DMS 273 treated with DMSO at 0.1 percent for 48 hours (cell line): ENCODE measurements at regions not wholly inside any gene's neighbourhood (a gene's known extent, or its start where the extent isn't known, plus 50 kb on each side); places are given as distances from the start of the nearest gene placed in this dataset.

Experiments
- DNase-seq: peaks from one replicate; lab custom pipeline; 2025; lab: John Stamatoyannopoulos, UW

DNA sequence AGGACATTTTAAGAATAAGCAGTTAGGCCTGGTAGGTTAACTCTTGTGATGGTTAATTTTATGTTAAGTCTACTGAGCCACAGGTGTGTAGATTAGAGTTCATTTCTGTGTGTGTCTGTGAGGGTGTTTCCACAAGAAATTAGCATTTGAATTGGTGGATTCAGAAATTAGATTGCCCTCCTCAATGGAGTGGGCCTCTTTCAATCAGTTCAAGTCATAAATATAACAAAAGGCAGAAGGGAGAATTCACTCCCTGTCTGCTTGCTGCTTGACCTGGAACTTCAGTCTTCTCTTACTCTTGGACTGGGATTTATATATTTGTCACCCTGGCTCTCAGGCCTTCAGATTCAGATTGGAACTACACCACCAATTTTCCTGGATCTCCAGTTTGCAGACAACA, 55.3 kb upstream of the POM121L12 start:
- no peak for DNase-seq

DNA sequence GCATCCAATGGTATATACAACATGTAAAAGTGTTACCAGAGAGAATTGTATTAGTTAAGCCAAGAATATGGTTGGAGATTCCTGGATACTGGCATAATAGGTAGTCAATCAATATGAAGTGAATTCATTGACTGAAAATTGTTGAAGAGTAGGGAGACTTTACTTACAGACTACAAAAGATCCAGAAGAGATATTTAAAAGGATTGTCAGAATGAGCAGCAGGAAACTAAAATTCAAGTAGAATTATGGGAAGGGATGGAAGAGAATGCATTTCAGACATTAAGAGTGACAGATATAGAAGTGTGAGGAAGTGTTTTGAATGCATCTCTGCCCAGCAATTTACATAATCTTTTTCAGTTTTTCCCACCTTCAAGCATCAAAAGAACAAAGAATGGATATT, 62.3 kb upstream of the POM121L12 start:
- DNase-seq = no peak

DNA sequence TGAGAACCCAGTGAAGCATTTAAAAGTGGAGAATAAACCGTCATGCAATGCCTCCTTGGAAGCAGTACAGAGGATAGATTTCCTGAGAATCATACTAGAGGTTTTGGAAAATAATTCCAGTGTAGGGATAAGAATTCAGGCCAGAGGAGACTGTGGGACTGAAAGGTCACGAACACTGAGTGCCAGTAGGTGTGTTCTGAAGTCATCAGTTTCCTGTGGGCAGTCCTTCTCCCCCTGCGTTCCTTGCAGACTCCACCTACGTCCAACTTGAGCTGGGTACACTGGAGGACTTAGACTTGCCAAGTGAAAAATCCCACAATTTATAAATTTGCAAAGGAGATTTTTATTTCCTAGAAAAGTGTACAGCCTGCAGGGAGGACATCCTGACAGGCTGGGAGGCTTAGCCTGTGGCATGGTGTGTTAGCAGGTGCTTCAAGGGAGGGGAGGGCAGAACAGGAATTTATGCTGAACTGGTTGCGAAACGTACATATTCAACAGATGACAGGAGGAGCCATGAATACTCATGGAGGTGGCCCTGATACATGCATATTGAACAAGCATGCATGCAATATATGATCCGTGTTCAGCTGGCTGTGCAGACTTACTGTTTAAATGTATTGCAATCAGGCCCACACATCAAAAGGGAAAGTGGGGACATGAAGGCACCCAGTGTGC, 72.9 kb upstream of the POM121L12 start:
- no peak for DNase-seq

DNA sequence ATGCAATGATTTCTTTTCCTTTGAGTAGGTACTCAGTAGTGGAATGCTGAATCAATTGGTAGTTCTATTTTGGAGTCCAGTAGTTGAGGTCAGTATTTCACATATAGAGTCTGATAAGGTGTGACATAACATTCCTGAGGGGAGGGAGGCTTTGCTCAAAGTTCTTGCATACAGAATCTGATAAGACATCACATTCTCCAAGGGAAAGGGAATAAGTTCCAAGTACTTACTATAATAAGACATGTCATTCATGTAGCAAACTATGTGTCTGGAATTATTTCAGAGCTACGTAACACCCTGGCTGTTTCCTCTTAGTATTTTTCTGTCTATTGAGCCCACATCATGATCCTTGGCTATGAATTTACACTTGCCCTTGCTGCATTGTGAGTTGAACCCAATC, 74.3 kb upstream of the POM121L12 start:
- DNase-seq = no peak

DNA sequence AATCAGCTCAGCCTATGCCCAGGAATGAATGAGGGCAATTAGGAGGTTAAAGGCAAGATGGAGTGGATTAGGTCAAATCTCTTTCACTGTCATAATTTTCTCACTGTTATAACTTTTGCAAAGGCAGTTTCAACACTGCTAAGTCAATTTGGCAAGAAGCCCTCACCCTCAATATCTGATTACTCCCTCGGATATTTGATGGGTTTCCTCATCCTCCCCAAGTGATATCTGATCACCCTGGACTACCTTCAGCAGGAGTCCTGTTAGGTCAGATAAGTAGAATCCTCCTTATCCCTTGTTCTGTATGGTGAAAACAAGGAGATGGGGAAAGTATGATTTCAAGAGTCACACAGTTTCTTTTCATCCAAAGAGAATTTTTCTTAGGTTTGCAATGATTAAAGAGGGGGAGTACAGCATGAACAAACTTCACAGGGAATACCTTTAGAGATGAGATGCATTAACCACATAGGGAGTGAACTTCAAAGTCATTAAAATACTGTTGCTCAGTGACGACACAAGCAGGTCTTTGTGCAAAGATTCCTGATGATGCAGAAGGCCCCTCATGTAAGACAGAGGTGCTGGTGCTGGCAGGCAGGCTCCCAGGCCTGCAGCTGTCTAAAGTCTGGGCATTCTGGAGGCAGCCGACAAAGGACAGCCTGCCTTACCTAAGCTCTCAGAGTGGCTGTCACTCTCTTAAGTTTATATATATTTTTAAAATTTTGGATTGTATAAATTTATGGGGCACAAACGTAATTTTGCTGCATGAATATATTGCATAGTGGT, 75.4 kb upstream of the POM121L12 start:
- no peak for DNase-seq

DNA sequence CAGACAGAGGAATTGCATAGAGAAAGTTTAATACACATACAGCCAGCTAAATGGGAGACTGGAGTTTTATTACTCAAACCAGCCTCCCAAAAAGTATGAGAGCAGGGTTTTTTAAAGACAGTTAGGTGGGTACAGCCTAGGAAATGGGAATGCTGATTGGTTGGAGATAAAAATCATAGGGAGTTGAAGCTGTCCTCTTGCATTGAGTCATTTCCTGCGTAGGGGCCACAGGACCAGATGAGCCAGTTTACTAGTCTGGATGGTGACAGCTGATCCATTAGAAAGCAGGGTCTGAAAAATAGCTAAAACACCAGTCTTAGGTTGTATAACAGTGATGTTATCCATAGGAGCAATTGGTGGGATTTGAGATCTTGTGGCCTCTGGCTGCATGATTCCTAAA, 76.1 kb upstream of the POM121L12 start:
- DNase-seq = no peak

DNA sequence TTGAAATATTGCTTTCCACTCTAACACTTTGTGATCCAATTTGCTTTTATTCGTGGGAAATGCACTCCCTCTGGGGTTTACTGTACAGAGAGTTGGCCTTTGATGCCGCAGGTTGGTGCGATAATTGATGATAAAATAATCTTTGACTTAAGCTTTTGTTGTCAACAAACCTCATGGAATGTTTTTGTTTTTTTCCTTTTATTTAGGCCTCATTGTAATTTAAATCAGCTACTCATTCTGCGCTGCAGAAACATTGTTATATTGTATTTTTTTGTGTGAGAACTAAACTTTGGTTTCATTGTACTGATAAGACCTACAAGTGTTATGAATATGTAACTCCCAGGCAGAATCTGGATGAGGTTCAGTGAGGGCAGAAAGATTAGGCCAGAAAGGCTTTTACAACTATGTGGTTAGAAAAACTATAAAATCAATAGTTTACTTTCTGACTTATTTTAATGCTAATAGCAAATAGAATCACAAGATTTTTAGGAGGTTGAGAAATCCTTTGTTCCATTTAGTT, 76.8 kb upstream of the POM121L12 start:
- DNase-seq = no peak

DNA sequence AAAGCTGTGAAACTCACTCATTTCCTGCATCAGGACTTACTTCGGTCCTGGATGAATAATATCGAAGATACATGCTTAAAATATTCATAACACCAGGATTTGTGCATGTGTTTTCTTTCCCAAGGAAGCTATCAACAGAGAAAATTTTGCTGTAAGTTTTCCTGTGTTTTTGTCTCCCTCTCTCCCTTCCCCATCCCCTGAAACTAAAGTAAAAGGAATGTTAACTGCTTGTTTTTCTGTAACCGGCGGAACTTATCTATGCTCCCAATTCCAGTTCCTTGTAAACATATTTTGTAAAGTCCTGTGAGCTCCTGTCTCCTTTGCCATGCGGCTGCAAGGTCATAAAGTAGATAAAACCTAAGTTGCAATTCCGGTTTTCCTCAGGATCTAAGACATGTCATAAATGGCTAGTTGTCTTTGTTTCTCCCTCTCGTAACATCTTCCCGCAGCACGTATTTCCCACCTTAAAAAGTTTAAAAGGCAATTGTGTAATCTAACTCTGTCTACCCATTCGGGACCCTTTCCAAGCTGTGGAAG, 79.0 kb upstream of the POM121L12 start:
- no peak for DNase-seq

DNA sequence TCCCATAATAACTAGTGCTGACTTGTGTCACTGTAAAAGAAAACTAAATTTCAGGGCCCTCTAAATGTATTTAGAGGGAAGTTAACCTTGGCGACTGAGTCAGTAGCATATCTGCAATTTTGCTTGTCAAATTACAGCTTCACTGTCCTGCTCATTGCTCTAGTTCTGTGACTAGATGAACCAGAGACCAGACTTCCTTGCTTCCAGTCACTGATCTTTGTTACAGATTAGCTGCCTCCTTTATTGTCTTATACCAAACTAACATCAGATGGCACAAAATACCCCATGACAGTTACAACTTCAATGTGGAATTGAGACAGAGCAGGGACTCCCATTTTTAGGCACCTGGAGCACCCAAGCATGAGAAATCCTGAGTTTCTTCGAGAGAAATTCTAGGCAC, 79.9 kb upstream of the POM121L12 start:
- no peak for DNase-seq

DNA sequence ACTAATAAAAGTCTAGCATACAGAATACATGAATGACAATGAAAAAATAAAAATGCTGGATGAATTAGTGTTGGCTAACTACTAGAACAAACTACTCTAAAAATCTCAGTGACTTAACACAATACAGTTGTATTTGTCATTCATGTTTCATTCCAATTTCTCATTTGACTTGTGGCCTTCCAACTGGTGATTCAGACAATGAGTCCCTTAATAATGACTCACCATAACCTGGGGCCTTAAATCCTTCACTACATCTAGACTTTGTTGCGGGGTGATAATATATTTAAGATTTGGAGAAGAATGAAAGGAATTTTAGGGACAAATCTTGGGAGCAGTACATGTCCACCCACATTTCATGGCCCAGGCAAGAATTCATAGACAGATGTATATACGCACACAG, 90.5 kb upstream of the POM121L12 start:
- no peak for DNase-seq

DNA sequence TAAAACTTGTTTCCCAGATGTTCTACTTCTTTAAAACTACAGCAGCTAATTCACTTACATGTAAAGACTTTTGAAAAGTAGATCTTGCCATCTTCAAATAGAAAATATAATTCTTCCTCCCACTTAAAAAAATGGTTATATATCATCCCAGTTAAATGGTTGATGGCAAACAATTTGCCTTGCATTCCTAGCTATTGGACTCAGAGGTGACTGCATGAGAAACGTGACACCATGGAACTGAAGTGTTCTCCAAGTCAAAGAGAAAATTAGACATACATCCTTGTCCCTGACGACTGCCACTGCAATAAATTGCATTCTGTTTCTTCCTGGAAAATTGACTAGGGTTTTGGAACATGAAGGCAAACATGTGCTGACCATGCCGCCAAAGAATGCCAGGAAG, 95.0 kb upstream of the POM121L12 start:
- DNase-seq = no peak

DNA sequence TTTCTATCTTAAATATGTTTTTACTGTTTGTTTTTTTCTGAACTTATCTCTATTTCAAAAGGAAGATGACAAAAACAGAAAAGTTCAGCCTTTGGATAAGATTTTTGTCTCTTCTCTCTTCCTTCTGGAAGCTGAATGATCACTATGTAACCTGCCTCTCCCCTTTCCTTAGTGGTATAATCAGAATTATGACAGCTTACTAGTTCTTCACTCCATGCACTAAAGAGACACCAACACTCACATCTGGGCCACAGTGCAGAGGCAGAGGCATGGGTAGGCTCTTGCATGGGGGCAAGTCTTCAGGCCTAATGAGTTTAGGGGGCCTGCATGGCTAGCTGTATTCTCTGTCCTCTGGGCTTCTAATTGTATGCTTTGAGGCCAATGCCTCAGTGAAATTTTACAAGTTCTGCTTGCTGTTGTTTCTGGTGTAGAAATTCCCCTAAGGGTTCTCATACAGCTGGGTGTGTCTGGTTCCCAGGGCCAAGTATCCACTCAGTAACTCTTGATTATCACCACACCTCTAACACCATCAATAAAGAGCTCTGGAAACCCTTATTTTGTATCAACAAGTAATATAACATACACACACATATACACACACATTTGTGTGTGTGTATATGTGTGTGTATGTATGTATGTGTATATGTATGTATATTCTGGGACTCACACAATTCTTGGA, 96.8 kb upstream of the POM121L12 start:
- DNase-seq = no peak

DNA sequence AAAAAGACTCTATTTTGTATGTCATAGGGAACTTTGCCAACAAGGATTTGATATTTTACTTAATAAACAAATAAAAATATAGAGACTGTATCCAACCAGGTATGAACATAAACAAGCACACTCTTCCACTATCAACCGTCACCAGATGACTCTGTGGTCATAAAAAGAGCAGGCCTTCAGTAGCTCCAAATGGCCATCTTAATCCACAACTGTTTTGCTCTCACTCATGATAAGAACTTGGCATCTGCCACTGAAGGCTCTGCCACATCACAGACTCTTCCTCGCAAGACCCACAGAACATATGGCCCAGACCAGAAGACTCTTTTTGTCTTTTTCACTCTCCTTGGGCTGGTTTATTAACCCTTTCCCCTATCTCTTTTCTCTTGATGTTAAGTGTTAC, 98.7 kb upstream of the POM121L12 start:
- DNase-seq = no peak

DNA sequence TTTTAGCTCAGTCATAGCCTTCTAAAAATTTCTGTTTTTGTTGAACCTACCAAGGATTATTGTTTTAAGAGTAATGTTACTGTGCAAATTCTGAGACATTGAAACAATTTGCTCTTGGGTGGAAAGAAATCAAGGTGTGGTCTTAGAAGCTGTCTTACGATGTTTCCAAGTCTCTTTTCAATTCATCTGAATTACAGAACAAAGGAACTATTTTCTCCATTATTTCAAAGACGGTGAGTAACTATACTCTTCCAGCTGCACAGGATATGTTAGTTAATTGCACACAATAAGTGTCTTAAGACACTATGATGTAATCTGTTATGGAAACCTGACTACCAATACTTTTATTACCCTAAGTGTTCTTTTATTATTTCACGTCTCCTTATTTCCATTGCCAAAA, 106.8 kb upstream of the POM121L12 start:
- no peak for DNase-seq

DNA sequence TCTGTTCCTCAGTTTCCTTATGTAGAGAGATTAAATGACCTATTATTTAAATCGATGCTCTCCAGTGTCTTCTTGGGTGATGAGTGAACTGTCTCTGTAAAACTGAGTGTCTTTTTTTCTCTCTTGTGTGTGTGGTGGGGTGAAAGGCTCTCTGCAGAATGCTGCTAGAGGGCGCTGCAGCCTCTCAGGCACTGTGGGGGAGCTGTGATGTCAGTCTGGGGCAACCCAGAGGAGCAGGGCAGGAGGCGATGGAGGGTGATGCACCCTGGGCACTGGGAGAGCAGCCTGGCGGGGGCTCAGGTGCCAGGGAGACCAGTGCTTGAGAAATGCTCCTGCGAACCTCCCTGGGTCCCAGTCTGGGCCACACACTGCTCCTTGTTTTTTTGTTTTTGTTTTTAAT, 110.1 kb upstream of the POM121L12 start:
- DNase-seq = no peak

DNA sequence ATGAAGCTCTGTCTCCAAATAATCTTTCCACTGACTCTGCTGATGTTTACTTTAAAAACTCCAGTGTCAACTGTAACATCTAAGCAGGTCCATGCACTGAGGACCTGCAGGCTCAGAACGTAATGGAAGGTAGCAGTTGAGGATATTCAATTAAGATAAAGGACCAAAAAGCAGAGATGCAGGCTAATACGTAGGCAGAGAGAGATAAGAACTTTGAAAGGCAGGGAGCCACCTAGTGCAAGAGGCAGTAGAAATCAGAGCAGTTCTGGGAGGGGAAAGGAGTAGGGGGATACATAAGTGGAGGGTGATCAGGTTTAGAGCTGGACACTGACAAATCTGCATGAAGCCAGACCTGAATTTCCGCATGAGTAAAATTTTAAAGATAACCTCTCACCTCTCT, 114.5 kb upstream of the POM121L12 start:
- DNase-seq = no peak

DNA sequence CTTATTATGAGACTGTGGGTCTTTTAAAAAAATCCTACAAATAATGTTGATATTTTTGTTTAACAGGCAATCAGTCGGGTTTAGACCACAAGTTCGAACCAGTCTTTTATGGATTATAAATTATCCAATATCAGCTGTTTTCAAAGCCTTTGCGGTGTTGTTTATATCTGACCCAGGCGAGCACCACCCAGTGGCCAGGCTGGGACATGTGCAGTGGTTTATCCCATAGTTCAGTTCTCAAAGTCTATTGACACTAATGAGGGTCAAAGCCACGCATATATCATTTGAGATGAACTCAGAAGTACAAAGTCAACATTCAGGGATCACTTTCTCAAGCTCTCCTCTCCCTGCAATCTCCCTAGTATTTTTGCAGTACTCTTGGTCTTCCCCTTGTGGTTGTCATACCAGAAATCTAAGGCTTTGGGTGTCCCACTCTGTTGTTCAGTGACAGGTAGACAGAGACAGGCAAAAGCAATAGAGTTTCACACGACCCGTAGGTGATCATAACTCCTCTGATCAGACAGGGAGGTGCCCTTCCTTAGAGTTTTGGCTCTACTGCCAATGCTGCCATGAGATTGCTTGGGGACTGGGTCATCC, 117.4 kb upstream of the POM121L12 start:
- DNase-seq = no peak

DNA sequence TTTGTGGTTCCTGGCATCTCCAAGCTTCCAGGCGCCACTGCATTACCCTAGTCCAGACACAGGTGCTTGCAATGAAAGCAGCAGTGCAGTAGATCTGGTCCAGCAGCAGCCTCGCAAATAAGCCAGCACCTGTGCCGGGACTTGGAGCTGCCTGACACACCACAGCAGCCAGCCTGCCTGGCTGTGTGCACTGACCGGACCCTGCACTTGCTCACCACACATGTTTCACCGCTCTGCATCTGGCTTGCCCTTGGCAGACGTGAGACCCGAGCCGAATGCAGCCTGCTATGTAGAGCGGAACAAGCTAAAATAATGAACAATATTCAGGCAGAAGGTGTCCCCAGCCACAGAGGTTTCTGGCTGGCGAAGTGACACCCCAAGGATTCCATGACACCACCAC, 123.6 kb upstream of the POM121L12 start:
- no peak for DNase-seq

DNA sequence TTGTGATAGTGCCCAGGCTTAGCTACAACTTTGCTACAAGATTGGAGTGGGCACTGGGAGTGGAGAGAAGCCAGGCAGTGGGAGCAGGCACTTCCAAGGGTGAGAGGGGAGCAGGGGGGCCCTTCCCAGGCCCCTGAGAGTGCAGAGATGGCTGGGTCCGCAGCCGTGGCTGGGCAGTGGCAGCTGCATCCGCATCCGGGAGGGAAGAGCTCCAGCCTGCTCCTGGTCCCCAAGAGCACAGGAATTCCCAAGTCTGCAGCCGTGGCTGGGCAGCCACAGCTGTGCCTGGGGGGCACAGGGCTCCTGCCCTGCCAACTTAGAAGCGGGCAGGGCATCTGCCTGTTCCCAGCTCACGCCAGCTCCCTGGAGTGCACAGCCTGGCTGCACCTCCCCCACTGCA, 124.1 kb upstream of the POM121L12 start:
- DNase-seq = no peak

DNA sequence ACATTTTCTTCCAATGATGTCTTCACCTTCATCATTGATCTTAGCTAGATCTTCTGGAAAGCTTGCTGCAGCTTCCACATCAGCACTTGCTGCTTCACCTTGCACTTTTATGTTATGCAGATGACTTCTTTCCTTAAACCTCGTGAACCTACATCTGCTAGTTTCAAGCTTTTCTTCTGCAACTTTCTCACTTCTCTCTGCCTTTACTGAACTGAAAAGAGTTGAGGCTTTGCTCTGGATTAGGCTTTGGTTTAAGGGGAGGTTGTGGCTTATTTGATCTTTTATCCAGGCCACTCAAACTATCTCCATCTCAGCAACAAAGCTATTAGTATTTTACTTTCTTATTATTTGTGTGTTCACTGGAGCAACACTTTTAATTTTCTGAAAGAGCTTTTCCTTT, 125.5 kb upstream of the POM121L12 start:
- DNase-seq = no peak

DNA sequence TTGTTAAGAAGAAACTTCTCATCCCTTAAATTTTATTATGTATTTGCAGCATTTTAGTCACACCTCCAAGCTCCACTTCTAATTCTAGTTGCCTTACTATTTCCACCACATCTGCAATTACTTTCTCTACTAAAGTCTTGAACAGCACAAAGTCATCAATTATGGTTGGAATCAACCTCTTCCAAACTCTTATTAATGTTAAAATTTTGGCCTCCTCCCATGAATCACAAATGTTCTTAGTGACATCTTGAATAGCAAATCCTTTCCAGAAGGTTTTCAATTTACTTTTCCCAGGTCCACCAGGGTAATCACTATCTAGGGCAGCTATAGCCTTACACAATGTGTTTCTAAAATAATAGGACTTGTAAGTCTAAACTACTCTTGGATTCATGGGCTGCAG, 126.3 kb upstream of the POM121L12 start:
- no peak for DNase-seq

DNA sequence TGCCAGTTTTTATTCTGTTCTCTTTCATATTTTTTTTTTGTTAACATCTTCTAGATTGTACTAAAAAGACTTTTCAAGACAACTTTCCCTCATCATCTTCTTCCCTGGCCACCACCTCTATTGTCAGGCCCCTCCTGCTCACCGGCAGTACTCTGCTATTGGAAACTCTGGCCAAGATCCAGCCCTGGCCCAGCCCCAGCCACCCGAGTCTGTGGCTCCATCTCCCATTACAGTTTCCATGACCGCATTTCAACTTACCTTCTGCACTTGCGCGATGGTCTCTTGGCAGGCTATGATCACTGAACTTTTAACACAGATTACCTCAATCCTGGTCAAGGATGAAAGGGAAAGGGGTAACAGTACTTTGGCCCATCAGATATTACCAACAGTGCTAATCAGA, 137.7 kb upstream of the POM121L12 start:
- no peak for DNase-seq
